Right lung (tissue), 2 donors: ENCODE measurements at regions not wholly inside any gene's neighbourhood (a gene's known extent, or its start where the extent isn't known, plus 50 kb on each side); places are given as distances from the start of the nearest gene placed in this dataset.
"Not testable (repeated sequence)": the region's sequence is repeated elsewhere in the genome, so short reads cannot be mapped to it uniquely, and the experiment has no call there.

ENCODE experiments used
- DNase-seq, 2 donors: peaks; one replicate each; pipeline ENCODE4 v3.0.0-alpha.2; 2013

DNA sequence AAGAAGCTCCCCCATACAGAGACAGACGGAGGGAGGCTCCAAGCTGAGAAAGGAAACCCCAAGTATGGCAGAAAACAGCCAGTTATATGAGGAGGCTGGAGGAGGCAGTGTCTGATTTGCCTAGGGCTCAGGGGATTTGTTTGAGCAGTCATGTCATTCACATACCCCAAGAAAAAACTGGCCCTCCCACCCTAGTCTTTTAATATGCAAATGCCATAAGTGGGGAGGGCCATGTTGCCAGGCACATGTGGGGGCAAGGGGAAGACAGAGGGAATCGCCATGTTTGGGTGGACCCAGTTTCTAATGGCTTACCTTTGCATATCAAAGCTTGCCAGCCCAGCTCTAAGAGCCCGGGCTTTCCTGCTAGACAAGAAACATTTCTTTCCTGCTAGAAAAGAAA lies 1163.8 kb downstream of the TAF11L14 start:
- no peak for DNase-seq

DNA sequence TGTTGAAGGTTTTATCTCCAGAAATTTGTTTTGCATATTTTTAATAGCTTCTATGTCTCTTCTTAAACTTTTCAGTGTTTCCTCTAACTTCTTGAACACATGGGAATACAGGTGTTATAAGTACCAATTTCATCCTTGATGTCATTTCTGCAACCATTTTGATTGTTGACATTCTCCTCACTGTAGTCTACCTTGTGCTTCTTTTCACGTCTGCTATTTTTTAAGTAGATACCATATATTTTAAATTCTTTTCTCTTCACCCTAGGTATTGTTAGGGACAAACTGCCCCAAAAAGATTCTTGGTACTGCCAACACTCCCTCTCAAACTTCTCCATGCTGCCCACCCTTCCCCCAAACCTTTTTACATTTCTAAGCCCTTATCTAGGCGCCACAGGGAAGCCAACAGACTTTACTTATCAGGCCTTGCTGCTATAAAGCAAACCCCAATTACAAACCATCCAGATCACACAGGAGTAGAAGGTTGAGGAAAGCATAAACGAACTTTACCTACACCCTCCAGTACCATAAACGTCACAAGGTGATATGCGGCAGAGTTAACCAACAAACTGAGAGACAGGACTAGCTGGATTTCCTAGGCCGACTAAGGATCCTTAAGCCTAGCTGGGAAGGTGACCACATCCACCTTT lies 1165.3 kb downstream of the TAF11L14 start:
- DNase-seq = no peak

DNA sequence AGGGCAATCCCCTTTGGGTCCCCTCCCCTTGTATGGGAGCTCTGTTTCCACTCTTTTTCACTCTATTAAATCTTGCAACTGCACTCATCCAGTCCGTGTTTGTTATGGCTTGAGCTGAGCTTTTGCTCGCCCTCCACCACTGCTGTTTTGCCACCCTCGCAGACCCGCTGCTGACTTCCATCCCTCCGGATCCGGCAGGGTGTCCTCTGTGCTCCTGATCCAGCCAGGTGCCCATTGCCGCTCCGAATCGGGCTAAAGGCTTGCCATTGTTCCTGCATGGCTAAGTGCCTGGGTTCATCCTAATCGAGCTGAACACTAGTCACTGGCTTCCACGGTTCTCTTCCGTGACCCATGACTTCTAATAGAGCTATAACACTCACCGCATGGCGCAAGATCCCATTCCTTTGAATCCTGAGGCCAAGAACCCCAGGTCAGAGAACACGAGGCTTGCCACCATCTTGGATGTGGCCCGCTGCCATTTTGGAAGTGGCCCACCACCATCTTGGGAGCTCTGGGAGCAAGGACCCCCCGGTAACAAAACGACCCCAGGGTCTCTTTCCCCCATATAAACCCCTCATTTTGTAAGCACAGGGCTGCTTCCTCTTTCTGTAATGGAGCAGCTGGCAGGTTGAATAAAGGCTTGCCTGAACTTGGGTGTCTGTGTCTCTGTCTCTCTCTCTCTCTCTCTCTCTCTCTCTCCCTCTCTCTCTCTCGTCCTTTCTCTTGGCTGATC lies 1166.2 kb downstream of the TAF11L14 start:
- DNase-seq = no peak

DNA sequence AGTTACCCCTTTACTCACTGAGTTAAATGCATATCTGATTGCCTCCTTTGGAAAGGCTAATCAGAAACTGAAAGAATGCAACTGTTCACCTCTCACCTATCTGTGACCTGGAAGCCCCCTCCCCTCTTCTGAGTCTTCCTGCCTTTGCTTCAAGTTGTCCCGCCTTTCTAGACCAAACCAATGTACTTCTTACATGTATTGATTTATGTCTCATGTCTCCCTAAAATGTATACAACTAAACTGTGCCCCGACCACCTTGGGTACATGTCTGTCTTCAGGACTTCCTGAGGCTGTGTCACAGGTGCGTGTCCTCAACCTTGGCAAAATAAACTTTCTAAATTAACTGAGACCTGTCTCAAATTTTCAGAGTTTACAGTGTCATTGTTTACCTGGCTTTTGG lies 1167.2 kb downstream of the TAF11L14 start:
- not testable (repeated sequence) for DNase-seq

- no peak for DNase-seq
Observed at GRCh38 chr5:18802336-18802735, 1168.1 kb downstream of the TAF11L14 start.

- no peak for DNase-seq
Observed at GRCh38 chr5:18805376-18805775, 1171.1 kb downstream of the TAF11L14 start.

DNA sequence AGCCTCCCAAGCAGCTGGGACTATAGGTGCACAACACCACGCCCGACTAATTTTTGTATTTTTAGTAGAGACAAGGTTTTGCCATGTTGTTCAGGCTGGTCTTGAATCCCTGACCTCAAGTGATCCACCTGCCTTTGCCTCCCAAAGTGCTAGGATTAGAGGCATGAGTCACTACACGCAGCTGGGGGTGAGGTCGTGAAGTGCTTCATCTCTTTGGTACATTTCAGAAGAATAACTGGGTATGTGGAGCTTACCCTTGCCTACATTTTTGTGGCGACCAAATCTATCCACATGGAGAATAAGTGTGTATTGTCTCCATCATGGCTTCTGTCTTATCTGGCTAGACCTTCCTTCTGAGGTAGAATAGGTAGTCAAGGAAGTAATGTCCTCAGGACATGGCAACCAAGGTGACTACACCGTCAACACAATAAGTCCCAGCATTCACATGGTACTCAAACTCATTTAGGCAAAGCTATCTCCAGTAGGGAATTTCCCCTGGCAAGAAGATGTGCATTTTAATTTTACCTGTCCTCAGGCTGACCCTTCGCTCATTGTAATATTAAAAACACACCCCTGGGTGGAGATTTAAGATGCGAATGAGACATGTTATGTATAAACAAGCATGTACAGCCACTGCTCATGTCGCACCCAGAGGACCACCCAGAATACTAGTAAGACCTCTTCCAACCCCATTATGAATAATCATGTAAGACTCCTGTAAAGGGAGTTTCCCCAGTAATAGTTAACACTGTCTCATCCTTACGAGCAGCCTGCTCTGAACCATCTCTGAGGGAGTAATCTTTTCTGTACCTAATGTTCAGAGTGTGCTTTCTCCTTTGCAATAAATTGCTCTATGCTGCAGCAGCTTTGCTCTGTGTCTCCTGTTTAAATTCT lies 1173.2 kb downstream of the TAF11L14 start:
- DNase-seq = no peak

GRCh38 chr5:18811661-18812060 lies 1176.3 kb downstream of the CDH18 start:
- no peak for DNase-seq

- DNase-seq = no peak
Observed at GRCh38 chr5:18828351-18828750, 1159.6 kb downstream of the CDH18 start.

GRCh38 chr5:18829539-18829938 lies 1158.5 kb downstream of the CDH18 start:
- DNase-seq = no peak

DNA sequence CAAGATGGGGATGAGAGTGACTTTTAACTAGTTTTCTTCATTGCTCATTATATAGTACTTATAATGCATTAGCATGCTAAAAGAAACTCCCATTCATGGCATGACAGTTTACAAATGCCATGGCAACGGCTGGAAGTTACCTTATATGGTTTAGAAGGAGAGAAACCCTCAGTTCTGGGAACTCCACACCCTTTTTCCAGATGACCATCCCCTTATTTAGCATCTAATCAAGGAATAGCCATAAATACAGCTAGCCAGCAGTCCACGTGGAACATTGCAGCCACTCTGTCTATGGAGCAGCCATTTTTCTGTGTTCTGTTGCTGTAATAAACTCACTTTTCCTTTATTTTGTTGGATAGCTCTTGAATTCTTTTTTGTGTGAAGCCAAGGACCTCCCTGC lies 1137.8 kb downstream of the CDH18 start:
- DNase-seq = no peak

GRCh38 chr5:18872978-18873377 lies 1115.0 kb downstream of the CDH18 start:
- no peak for DNase-seq

- no peak for DNase-seq
Observed at GRCh38 chr5:18876565-18876964, 1111.4 kb downstream of the CDH18 start.

DNA sequence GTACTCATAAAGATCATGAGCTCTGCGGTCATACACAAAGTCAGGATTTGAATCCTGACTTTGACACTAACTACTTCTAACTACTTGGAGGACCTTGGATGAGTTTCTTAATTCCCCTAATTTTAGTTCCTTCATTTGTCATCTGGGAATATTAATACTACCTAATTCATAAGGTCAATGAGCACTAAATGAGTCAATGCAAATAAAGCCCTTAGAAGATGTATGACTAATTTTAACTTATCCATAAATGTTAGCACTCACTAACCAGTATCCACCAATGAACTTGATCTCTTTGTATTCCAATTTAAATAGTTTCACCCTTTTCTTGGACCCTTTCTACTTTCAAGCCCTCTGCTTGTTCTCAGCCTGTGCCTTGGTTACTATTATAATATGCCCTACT lies 1106.4 kb downstream of the CDH18 start:
- no peak for DNase-seq

GRCh38 chr5:18882154-18882553 lies 1105.8 kb downstream of the CDH18 start:
- DNase-seq = no peak

- no peak for DNase-seq
Observed at GRCh38 chr5:18888821-18889220, 1099.2 kb downstream of the CDH18 start.

DNA sequence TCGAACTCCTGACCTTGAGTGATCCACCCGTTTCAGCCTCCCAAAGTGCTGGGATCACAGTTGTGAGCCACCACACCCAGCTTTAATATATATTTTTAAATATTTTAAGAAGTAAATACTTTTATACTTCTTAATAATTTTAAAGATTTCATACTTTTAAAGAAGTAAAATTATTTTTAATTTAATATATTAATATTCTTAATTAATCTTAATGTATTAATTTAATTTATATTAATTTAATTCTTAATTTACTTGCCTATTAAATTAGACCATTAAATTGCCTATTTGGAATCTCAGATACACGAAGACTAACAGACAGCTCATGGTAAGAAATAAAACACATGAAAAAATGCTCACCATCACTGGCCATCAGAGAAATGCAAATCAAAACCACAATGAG lies 1087.4 kb downstream of the CDH18 start:
- DNase-seq = no peak

DNA sequence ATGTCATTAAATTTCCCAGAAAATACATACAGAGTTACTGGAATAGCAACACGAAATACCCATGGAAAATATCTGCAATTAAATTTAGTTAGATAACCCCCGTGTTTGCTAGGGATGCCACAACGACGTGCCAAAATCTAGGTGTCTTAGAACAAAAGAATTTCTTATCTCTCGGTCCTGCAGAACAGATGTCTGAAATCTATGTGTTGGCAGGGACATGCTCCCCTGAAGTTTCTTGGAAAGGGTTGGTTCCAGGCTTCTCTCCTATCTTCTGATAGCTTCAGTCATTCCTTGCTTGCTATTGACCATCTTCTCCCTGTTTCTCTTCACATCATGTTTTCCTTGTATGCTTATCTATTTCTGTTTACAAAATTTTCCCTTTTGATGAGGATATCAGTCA lies 1067.0 kb downstream of the CDH18 start:
- no peak for DNase-seq

GRCh38 chr5:18932081-18932480 lies 1055.9 kb downstream of the CDH18 start:
- no peak for DNase-seq

- no peak for DNase-seq
Observed at GRCh38 chr5:18944771-18945170, 1043.2 kb downstream of the CDH18 start.

DNA sequence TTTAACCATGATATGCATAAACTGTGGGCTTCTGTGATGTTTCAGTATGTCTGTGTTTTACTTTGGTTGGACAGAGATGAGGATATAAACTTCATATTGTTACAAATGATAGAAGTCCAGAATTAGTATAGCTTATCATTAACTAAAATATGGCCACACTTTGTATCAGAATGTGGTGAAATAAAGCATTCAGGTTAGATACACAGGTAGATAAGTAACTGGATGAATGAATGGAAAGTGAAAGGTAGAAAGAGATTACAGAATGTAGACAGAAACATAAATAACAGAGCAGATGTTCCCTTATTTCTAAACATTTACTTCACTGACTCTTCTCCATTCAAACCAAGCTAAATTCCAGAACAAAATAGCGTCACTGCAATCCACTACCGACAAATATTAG lies 1033.8 kb downstream of the CDH18 start:
- no peak for DNase-seq

GRCh38 chr5:18959535-18959934 lies 1028.5 kb downstream of the CDH18 start:
- DNase-seq = no peak

DNA sequence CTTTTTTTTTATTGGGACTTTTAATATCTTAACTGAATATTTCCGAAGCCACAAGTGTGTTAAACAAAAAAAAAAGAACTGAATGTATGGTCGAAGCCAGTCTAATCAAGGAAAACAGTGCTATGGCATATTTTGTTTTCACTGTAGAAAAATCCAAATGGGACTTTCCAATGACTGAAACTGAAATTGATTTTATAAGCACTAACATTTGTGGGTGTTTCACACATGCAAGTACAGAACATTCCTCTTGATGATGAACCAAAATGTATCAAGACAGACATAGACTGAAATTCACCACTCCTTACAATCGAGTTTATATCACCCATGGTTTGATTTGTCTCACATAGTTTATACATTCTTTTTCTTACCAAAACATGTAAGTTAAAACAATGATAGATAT lies 1026.8 kb downstream of the CDH18 start:
- no peak for DNase-seq
